ENCODE measurements at regions not wholly inside any gene's neighbourhood (a gene's known extent, or its start where the extent isn't known, plus 50 kb on each side); places are given as distances from the start of the nearest gene placed in this dataset.
"Not testable (repeated sequence)": the region's sequence is repeated elsewhere in the genome, so short reads cannot be mapped to it uniquely, and the experiment has no call there.

DNA sequence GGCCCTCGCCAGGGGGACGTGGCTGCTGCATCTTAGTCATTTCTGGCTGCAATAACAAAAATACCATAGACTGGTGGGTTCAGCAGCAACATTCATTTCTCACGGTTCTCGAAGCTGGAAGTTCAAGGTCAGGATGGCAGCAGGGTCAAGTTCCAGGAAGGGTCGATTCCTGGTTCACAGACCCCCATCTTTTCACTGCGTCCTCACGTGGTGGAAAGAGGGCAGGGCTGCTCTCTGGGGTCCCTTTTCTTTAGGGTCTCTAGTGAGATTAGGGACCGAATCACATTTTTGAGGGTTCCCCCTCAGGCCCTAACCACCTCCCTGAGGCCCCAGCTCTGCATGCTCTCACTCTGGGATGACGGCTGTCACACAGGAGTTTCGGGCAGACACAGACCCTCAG lies 187.5 kb downstream of the TMEM121 start:
- POLR2A ChIA-PET; H3K27ac Mint-ChIP-seq; DNase-seq; H3K4me3 Mint-ChIP-seq; H3K27me3 Mint-ChIP-seq; CTCF ChIA-PET; intact Hi-C loops (cut with micrococcal nuclease); H3K36me3 Mint-ChIP-seq; H3K9me3 Mint-ChIP-seq; H3K4me1 Mint-ChIP-seq (ENCODE audit: low read depth): not testable (repeated sequence)

DNA sequence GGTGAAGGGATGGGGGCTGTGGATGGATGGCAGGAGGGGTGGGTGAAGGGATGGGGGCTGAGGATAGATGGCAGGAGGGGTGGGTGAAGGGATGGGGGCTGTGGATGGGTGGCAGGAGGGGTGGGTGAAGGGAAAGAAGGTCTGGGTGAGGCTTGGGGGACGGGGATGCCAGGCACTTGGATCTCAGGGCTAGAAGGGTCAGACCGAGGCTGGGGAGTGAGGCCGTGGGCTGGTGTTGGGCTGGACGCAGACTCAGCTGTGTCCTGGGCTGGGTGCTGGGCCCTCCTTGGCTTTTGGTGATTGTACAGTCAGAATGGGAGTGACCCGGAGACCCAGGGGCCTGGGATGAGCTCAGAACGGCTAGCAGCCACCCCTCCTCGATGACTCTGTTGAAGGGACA lies 192.4 kb downstream of the TMEM121 start:
- DNase-seq; CTCF ChIA-PET; POLR2A ChIA-PET; H3K27ac Mint-ChIP-seq; H3K4me1 Mint-ChIP-seq (ENCODE audit: low read depth); intact Hi-C loops (cut with micrococcal nuclease); H3K36me3 Mint-ChIP-seq; H3K27me3 Mint-ChIP-seq; H3K4me3 Mint-ChIP-seq; H3K9me3 Mint-ChIP-seq: not testable (repeated sequence)

DNA sequence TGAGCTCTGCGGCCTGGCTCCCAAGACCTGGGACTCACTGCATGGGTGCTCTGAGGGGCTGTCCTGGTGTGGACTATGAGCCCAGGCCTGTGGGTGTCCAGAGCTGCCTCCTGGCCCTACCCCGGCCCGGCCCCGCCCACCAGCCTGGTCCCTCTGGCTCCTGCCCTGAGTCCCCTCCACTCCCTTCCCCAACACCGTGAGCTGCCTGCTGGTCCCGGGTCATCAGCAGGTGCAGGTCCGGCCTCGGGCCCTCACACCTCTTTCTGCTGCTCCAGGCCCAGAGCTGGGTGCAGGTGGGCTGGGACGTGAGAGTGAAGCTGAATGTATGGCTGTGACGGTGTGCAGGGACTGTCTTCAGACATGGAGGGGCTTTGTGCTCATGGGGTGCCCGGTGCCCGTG lies 193.7 kb downstream of the TMEM121 start:
- DNase-seq; POLR2A ChIA-PET; H3K36me3 Mint-ChIP-seq; H3K27ac Mint-ChIP-seq; H3K4me3 Mint-ChIP-seq; intact Hi-C loops (cut with micrococcal nuclease); CTCF ChIA-PET; H3K4me1 Mint-ChIP-seq (ENCODE audit: low read depth); H3K27me3 Mint-ChIP-seq; H3K9me3 Mint-ChIP-seq: not testable (repeated sequence)

DNA sequence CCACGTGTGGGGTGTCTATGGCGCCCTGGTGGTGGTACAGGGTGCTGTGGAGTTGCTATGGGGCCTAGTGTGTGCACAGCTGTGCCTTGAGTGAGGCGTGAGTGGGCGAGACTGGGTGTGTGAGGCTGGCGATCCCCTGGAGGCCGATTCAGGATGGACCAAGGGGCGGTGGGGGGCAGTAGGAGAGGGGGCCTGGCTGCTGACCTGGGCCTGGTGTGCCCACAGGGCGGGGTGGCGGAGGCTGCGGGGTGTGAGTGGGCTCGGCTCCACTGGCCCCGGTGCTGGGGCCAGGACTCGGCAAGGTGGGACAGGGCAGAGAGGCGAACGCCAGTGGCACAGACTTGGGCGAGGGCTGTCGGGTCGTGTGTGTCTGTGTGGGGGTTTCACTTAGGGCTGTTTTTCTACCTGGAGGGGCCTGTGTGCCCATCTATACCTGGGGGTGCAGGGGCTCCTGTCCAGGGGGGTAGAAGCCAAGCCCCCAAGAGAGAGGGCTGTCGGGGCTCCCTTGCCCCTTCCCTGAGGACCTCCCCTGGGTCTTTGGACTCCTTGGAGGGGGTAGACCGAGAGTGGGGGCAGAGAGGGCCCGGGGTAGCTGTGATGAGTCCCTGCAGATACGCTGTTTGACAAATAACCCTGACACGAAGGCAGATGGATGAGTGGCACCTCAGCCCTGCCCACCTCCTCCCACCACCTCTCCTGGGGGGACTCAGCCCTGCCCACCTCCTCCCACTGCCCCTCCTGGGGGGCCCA lies 194.6 kb downstream of the TMEM121 start:
- H3K9me3 Mint-ChIP-seq; CTCF ChIA-PET; H3K27ac Mint-ChIP-seq; DNase-seq; intact Hi-C loops (cut with micrococcal nuclease); H3K27me3 Mint-ChIP-seq; POLR2A ChIA-PET; H3K4me3 Mint-ChIP-seq; H3K36me3 Mint-ChIP-seq; H3K4me1 Mint-ChIP-seq (ENCODE audit: low read depth): not testable (repeated sequence)

GRCh38 chr14:105721602-105721970 lies 195.2 kb downstream of the TMEM121 start:
- H3K27me3 Mint-ChIP-seq; DNase-seq; CTCF ChIA-PET; POLR2A ChIA-PET; H3K36me3 Mint-ChIP-seq; H3K4me1 Mint-ChIP-seq (ENCODE audit: low read depth); H3K9me3 Mint-ChIP-seq; H3K27ac Mint-ChIP-seq; intact Hi-C loops (cut with micrococcal nuclease); H3K4me3 Mint-ChIP-seq: not testable (repeated sequence)

DNA sequence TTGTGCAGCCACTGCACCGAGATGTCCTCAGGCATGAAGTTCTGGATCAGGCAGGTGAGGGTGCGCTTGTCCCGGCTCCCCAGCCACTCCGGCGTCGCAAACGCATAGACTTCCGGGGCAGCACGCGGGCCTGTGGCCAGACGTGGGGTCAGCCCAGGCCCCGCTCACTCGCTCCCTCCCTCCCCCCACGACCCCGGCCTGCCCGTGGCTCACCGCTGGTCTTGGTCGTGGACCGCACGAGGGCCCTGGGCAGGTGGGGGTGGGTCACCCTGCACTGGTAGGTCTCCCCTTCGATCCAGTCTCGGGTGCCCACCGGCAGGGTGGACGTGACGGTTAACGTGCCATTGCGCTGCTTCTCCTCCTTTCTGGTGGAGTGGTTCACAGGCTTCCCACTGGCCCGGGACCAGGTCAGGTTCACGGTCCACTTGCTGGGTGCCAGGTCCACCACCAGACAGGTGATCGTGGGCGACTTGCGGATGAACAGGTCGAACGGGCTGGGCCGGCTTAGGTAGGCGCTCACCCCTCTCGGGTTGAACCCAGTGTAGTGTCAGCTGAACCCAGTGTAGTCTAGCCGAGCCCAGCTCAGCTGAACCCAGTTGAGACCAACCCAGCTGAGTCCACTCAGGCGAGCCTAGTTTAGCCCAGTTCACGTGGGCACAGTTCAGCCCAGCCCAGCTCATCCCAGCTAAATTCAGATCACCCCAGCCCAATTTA lies 195.8 kb downstream of the TMEM121 start:
- H3K9me3 Mint-ChIP-seq; H3K36me3 Mint-ChIP-seq; H3K27me3 Mint-ChIP-seq; H3K4me3 Mint-ChIP-seq; DNase-seq; H3K4me1 Mint-ChIP-seq (ENCODE audit: low read depth); CTCF ChIA-PET; H3K27ac Mint-ChIP-seq; intact Hi-C loops (cut with micrococcal nuclease): not testable (repeated sequence)
- POLR2A ChIA-PET = interaction anchor here (0.6 kb wide), 1 partner anchor 76 kb away, joined by 3 read pairs; no protein-coding TSS in a partner anchor

GRCh38 chr14:105723271-105723670 lies 196.9 kb downstream of the TMEM121 start:
- DNase-seq; H3K27ac Mint-ChIP-seq; intact Hi-C loops (cut with micrococcal nuclease); CTCF ChIA-PET; H3K27me3 Mint-ChIP-seq; H3K4me3 Mint-ChIP-seq; H3K36me3 Mint-ChIP-seq; POLR2A ChIA-PET; H3K4me1 Mint-ChIP-seq (ENCODE audit: low read depth): not testable (repeated sequence)
- peaks cover 12% of the 10 kb centered on the region for H3K9me3 Mint-ChIP-seq

- H3K27me3 Mint-ChIP-seq; H3K27ac Mint-ChIP-seq; CTCF ChIA-PET; H3K36me3 Mint-ChIP-seq; H3K4me3 Mint-ChIP-seq; DNase-seq; H3K4me1 Mint-ChIP-seq (ENCODE audit: low read depth); intact Hi-C loops (cut with micrococcal nuclease); POLR2A ChIA-PET: not testable (repeated sequence)
- peaks cover 13% of the 10 kb centered on the region for H3K9me3 Mint-ChIP-seq
Measured at GRCh38 chr14:105723776-105724175, 197.4 kb downstream of the TMEM121 start.

GRCh38 chr14:105729825-105730368 lies 203.5 kb downstream of the TMEM121 start:
- POLR2A ChIA-PET; DNase-seq; H3K27me3 Mint-ChIP-seq; H3K36me3 Mint-ChIP-seq; H3K4me3 Mint-ChIP-seq; CTCF ChIA-PET; intact Hi-C loops (cut with micrococcal nuclease); H3K27ac Mint-ChIP-seq; H3K4me1 Mint-ChIP-seq (ENCODE audit: low read depth): not testable (repeated sequence)
- peaks cover 13% of the 10 kb centered on the region for H3K9me3 Mint-ChIP-seq

DNA sequence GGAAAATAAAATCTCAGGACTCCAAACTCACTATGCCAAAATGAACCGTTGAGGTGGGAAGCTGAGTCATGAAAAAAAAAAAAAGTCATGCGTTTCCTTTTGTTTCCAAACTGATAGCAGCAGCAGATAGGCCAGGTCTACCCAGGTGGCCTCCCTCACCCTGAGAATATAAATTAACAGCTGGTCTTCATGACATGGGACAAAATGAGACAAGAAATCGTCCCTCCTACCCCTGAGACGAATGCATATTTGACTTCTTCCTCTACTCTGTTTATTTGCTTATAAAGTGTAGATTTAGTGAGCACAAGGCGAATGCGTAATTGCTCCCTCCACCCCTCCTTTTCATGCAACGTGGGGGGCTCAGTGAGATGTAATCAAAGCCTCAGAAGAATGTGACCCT lies 204.3 kb downstream of the TMEM121 start:
- H3K27me3 Mint-ChIP-seq; H3K27ac Mint-ChIP-seq; H3K4me1 Mint-ChIP-seq (ENCODE audit: low read depth); CTCF ChIA-PET; H3K4me3 Mint-ChIP-seq; H3K36me3 Mint-ChIP-seq; DNase-seq; intact Hi-C loops (cut with micrococcal nuclease); POLR2A ChIA-PET; H3K9me3 Mint-ChIP-seq: not testable (repeated sequence)

DNA sequence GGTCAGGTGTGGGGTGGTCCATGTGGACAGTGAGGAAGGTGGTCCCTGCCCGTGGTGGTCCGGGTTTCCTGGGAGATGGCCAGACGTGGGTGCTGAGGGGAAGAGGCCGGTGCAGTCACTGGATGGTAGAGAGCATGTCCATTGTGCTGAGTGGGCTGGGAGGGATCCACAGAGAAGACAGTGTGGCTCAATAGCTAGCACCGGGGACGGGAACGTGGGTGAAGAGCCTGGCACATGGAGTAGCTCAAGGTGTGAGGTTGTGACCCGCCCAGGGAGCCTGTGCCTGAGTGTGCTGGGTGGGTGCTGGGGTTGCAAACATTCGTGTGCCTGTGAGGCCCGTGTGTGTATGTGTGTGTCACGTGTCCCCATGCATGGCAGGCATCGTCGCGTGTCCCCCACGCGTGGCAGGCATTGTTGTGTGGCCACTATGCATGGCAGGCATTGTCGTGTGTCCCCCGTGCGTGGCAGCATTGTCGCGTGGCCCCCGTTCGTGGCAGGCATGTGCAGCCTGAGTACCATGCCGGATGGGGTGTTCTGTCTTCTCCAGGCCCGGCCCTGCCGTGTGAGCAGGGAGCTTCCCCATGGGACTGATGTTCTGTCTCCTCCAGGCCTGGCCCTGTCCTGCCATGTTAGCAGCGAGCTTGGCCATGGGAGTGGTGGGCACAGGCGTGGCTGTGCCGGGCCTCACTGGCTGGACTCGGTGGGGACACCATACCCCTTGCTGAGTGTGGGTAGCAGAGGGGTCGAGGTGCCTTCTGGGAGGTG lies 205.0 kb downstream of the TMEM121 start:
- H3K9me3 Mint-ChIP-seq; H3K4me1 Mint-ChIP-seq (ENCODE audit: low read depth); intact Hi-C loops (cut with micrococcal nuclease); H3K4me3 Mint-ChIP-seq; H3K27me3 Mint-ChIP-seq; H3K27ac Mint-ChIP-seq; POLR2A ChIA-PET; H3K36me3 Mint-ChIP-seq; CTCF ChIA-PET; DNase-seq: not testable (repeated sequence)

DNA sequence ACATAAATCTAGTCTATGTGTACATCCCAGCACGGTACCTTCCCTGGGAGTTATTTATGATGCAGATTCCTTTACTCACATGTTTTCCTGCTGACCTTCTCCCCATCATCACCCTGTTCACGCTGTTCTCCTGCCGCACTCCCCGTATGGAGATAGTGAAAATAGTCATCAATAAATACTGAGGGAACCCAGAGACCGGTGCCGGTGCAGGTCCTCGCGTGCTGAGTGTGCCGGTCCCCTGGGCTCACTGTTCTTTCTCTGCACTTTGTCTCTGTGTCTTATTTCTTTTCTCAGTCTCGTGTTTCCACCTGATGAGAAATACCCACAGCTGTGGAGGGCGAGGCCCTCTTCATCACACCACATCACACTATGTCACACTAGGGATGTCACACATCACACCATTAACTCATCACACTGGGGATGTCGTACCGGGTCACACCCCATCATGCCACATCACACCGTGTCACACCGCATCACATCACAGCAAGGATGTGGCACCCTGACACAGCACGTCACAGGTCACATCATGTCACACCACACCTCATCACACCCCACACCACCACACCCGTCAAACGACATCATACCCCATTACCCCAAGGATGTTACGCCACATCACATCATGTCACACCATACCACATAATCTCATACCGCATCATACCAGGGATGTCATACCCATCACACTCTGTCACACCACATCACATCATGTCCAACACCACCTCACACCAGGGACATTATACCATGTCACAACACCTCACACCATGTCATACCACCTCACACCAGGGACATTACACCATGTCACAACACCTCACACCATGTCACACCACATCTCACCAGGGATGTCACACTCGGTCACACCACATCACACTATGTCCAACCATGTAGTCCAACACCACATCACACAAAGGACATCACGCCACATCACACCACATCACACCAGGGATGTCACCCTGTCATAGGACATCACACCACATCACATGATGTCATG lies 207.0 kb downstream of the TMEM121 start:
- intact Hi-C loops (cut with micrococcal nuclease) = no loop called here
- DNase-seq = no peak
- Mint-ChIP-seq H3K27ac (no peak overlapping the region), H3K27me3 (peaks cover 7% of the 10 kb centered on the region), H3K4me3 (no peak overlapping the region), H3K36me3 (no peaks in the 10 kb centered on the region), H3K4me1 (ENCODE audit: low read depth) (no peaks in the 10 kb centered on the region), H3K9me3 (peaks cover under 1% of the 10 kb centered on the region)
- ChIA-PET POLR2A (no interaction called here), CTCF (no interaction called here)

All from activated CD4-positive, alpha-beta memory T cell treated with anti-CD3 and anti-CD28 coated beads for 36 hours (primary cell).